ENCODE measurements at regions not wholly inside any gene's neighbourhood (a gene's known extent, or its start where the extent isn't known, plus 50 kb on each side); places are given as distances from the start of the nearest gene placed in this dataset.

- H3K4me3 Mint-ChIP-seq = no peak overlapping the region
Observed at GRCh38 chr12:19857204-19857603, 417.9 kb downstream of the AEBP2 start.

GRCh38 chr12:19867151-19867550 lies 427.9 kb downstream of the AEBP2 start:
- Histone ChIP-seq H3K4me3 (ENCODE audit: low read length) (no peak overlapping the region), H3K4me1 (ENCODE audit: insufficient read depth, low read length) (no peaks in the 10 kb centered on the region), H3K36me3 (ENCODE audit: insufficient read depth, low read length) (no peaks in the 10 kb centered on the region), H3K9me3 (ENCODE audit: low read length) (no peaks in the 10 kb centered on the region), H3K27me3 (ENCODE audit: insufficient read depth, low read length, poor library complexity, severe bottlenecking) (no peaks in the 10 kb centered on the region), H3K27ac (ENCODE audit: low read depth, low read length) (no peak overlapping the region)
- H3K4me3 Mint-ChIP-seq = no peak overlapping the region
- H3K27me3 Mint-ChIP-seq = peaks cover 0 to 4% of the 10 kb centered on the region in 2 donors
- CTCF ChIA-PET = no interaction called here
- DNase-seq = no peak
- H3K27ac Mint-ChIP-seq = no peak overlapping the region
- no peaks in the 10 kb centered on the region for H3K36me3 Mint-ChIP-seq
- no peaks in the 10 kb centered on the region for H3K4me1 Mint-ChIP-seq
- H3K9me3 Mint-ChIP-seq = no peaks in the 10 kb centered on the region
- POLR2A ChIA-PET = no interaction called here

More at GRCh38 chr12:19857204-19857603, 417.9 kb downstream of the AEBP2 start:
- peaks cover 0 to 20% of the 10 kb centered on the region in 2 donors for H3K27me3 Mint-ChIP-seq
- Histone ChIP-seq H3K27me3 (ENCODE audit: insufficient read depth, low read length, poor library complexity, severe bottlenecking) (no peaks in the 10 kb centered on the region), H3K36me3 (ENCODE audit: insufficient read depth, low read length) (no peaks in the 10 kb centered on the region), H3K9me3 (ENCODE audit: low read length) (no peaks in the 10 kb centered on the region), H3K27ac (ENCODE audit: low read depth, low read length) (no peak overlapping the region), H3K4me3 (ENCODE audit: low read length) (no peak overlapping the region), H3K4me1 (ENCODE audit: insufficient read depth, low read length) (no peaks in the 10 kb centered on the region)
- H3K36me3 Mint-ChIP-seq = no peaks in the 10 kb centered on the region
- CTCF ChIA-PET = no interaction called here
- H3K4me1 Mint-ChIP-seq = no peaks in the 10 kb centered on the region
- H3K9me3 Mint-ChIP-seq = peaks cover 0 to 8% (median 3%) of the 10 kb centered on the region in 5 donors
- H3K27ac Mint-ChIP-seq = no peak overlapping the region
- no peak for DNase-seq
- POLR2A ChIA-PET = no interaction called here

GRCh38 chr12:19867970-19868369 lies 428.7 kb downstream of the AEBP2 start:
- CTCF ChIA-PET = no interaction called here
- no peaks in the 10 kb centered on the region for H3K36me3 ChIP-seq (ENCODE audit: insufficient read depth, low read length)

DNA sequence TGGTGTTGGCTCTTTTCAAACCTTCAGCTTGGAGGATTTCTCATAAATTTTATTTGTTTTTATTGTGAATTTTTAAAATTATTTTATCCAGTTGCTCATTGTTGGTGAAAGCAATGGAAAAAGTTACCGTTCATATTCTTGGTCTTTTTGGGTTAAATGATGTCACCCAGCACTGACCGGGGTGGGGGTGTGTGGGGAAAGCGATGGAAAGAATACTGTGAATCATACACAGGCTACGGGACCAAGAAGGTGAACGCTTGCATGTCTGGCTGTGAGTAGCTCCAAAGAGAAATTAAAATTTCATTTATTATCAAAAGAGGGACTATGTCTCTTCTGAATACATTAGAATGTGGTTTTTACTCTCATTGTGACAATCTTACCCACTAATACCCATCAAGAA lies 430.1 kb downstream of the AEBP2 start:
- H3K27ac ChIP-seq (ENCODE audit: low read depth, low read length) = no peak overlapping the region
- H3K36me3 ChIP-seq (ENCODE audit: insufficient read depth, low read length) = no peaks in the 10 kb centered on the region
- H3K4me3 Mint-ChIP-seq = no peak overlapping the region
- H3K9me3 ChIP-seq (ENCODE audit: low read length) = no peaks in the 10 kb centered on the region
- peaks cover 0 to 4% of the 10 kb centered on the region in 2 donors for H3K27me3 Mint-ChIP-seq
- ChIA-PET CTCF (no interaction called here), POLR2A (no interaction called here)
- H3K4me1 Mint-ChIP-seq = peaks cover 0 to 4% (median 0%) of the 10 kb centered on the region in 3 donors
- no peak overlapping the region for H3K27ac Mint-ChIP-seq
- no peaks in the 10 kb centered on the region for H3K9me3 Mint-ChIP-seq
- H3K4me1 ChIP-seq (ENCODE audit: insufficient read depth, low read length) = no peaks in the 10 kb centered on the region
- no peaks in the 10 kb centered on the region for H3K27me3 ChIP-seq (ENCODE audit: insufficient read depth, low read length, poor library complexity, severe bottlenecking)
- no peak overlapping the region for H3K4me3 ChIP-seq (ENCODE audit: low read length)
- no peaks in the 10 kb centered on the region for H3K36me3 Mint-ChIP-seq
- DNase-seq = no peak

More at GRCh38 chr12:19867970-19868369, 428.7 kb downstream of the AEBP2 start:
- POLR2A ChIA-PET = no interaction called here
- H3K9me3 ChIP-seq (ENCODE audit: low read length) = no peaks in the 10 kb centered on the region
- no peaks in the 10 kb centered on the region for H3K9me3 Mint-ChIP-seq
- H3K4me3 Mint-ChIP-seq = no peak overlapping the region
- H3K4me1 ChIP-seq (ENCODE audit: insufficient read depth, low read length) = no peaks in the 10 kb centered on the region
- peaks cover 0 to 1% (median 0%) of the 10 kb centered on the region in 3 donors for H3K4me1 Mint-ChIP-seq
- H3K4me3 ChIP-seq (ENCODE audit: low read length) = no peak overlapping the region
- H3K27ac Mint-ChIP-seq = no peak overlapping the region
- no peaks in the 10 kb centered on the region for H3K36me3 Mint-ChIP-seq
- H3K27me3 Mint-ChIP-seq = peaks cover 0 to 4% of the 10 kb centered on the region in 2 donors
- no peaks in the 10 kb centered on the region for H3K27me3 ChIP-seq (ENCODE audit: insufficient read depth, low read length, poor library complexity, severe bottlenecking)
- no peak for DNase-seq
- no peak overlapping the region for H3K27ac ChIP-seq (ENCODE audit: low read depth, low read length)

- Mint-ChIP-seq H3K4me3 (no peak overlapping the region), H3K27ac (no peak overlapping the region), H3K36me3 (no peaks in the 10 kb centered on the region), H3K9me3 (no peaks in the 10 kb centered on the region), H3K27me3 (peaks cover 0 to 7% of the 10 kb centered on the region in 2 donors), H3K4me1 (peaks cover 0 to 4% (median 0%) of the 10 kb centered on the region in 3 donors)
- POLR2A ChIA-PET = no interaction called here
- no peak overlapping the region for H3K4me3 ChIP-seq (ENCODE audit: low read length)
- H3K27me3 ChIP-seq (ENCODE audit: insufficient read depth, low read length, poor library complexity, severe bottlenecking) = no peaks in the 10 kb centered on the region
- CTCF ChIA-PET = no interaction called here
- DNase-seq = no peak
- H3K36me3 ChIP-seq (ENCODE audit: insufficient read depth, low read length) = no peaks in the 10 kb centered on the region
- no peaks in the 10 kb centered on the region for H3K4me1 ChIP-seq (ENCODE audit: insufficient read depth, low read length)
- H3K9me3 ChIP-seq (ENCODE audit: low read length) = no peaks in the 10 kb centered on the region
- H3K27ac ChIP-seq (ENCODE audit: low read depth, low read length) = no peak overlapping the region
Observed at GRCh38 chr12:19872621-19873540, 433.6 kb downstream of the AEBP2 start.

- POLR2A ChIA-PET = no interaction called here
- peaks cover 0 to 2% (median 0%) of the 10 kb centered on the region in 5 donors for H3K9me3 Mint-ChIP-seq
- H3K27me3 ChIP-seq (ENCODE audit: insufficient read depth, low read length, poor library complexity, severe bottlenecking) = no peaks in the 10 kb centered on the region
- H3K36me3 ChIP-seq (ENCODE audit: insufficient read depth, low read length) = no peaks in the 10 kb centered on the region
- no peak overlapping the region for H3K27ac Mint-ChIP-seq
- H3K9me3 ChIP-seq (ENCODE audit: low read length) = no peaks in the 10 kb centered on the region
- H3K4me1 ChIP-seq (ENCODE audit: insufficient read depth, low read length) = no peaks in the 10 kb centered on the region
- no peak overlapping the region for H3K4me3 Mint-ChIP-seq
- CTCF ChIA-PET = no interaction called here
- H3K27me3 Mint-ChIP-seq = peaks cover 3 to 4% of the 10 kb centered on the region in 2 donors
- H3K36me3 Mint-ChIP-seq = no peaks in the 10 kb centered on the region
- DNase-seq = no peak
- no peak overlapping the region for H3K4me3 ChIP-seq (ENCODE audit: low read length)
- H3K4me1 Mint-ChIP-seq = no peaks in the 10 kb centered on the region
- no peak overlapping the region for H3K27ac ChIP-seq (ENCODE audit: low read depth, low read length)
Observed at GRCh38 chr12:19880076-19880475, 440.8 kb downstream of the AEBP2 start.

- Histone ChIP-seq H3K9me3 (ENCODE audit: low read length) (no peaks in the 10 kb centered on the region), H3K4me1 (ENCODE audit: insufficient read depth, low read length) (no peaks in the 10 kb centered on the region), H3K27ac (ENCODE audit: low read depth, low read length) (no peak overlapping the region), H3K4me3 (ENCODE audit: low read length) (no peak overlapping the region), H3K27me3 (ENCODE audit: insufficient read depth, low read length, poor library complexity, severe bottlenecking) (no peaks in the 10 kb centered on the region), H3K36me3 (ENCODE audit: insufficient read depth, low read length) (no peaks in the 10 kb centered on the region)
- Mint-ChIP-seq H3K36me3 (no peaks in the 10 kb centered on the region), H3K27me3 (peaks cover 3 to 4% of the 10 kb centered on the region in 2 donors), H3K27ac (no peak overlapping the region), H3K4me1 (no peaks in the 10 kb centered on the region), H3K9me3 (peaks cover 0 to 2% (median 0%) of the 10 kb centered on the region in 5 donors), H3K4me3 (no peak overlapping the region)
- ChIA-PET POLR2A (no interaction called here), CTCF (no interaction called here)
- no peak for DNase-seq
Observed at GRCh38 chr12:19880721-19881120, 441.4 kb downstream of the AEBP2 start.

DNA sequence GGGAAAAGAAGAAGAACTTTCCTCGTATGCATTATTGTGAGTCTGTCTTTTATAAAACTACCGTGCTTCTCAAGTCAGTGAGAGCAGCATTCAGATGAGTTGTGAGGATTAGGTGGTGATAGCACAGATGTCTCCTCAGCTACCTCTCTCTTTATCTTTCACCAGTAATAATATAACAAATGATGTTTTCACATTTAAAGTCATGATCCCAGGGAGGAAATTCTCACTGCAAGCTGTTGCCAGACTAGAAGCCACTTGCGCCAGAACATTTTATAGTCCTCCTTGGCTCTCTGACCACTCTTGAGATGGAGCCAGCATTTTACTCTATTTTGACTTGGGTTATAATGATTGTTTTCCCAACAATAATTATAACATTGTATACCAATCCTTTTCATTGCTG lies 443.1 kb downstream of the AEBP2 start:
- no peaks in the 10 kb centered on the region for H3K36me3 ChIP-seq (ENCODE audit: insufficient read depth, low read length)

More for the DNA sequence above, 443.1 kb downstream of the AEBP2 start:
- DNase-seq = no peak
- Histone ChIP-seq H3K4me3 (ENCODE audit: low read length) (no peak overlapping the region), H3K9me3 (ENCODE audit: low read length) (no peaks in the 10 kb centered on the region), H3K4me1 (ENCODE audit: insufficient read depth, low read length) (no peaks in the 10 kb centered on the region), H3K27ac (ENCODE audit: low read depth, low read length) (no peak overlapping the region), H3K27me3 (ENCODE audit: insufficient read depth, low read length, poor library complexity, severe bottlenecking) (no peaks in the 10 kb centered on the region)
- Mint-ChIP-seq H3K4me3 (no peak overlapping the region), H3K4me1 (no peaks in the 10 kb centered on the region), H3K36me3 (peaks cover 0 to 2% (median 0%) of the 10 kb centered on the region in 3 donors), H3K27me3 (peaks cover 0 to 4% of the 10 kb centered on the region in 2 donors), H3K9me3 (peaks cover 0 to 2% (median 0%) of the 10 kb centered on the region in 5 donors), H3K27ac (no peak overlapping the region)
- ChIA-PET CTCF (no interaction called here), POLR2A (no interaction called here)
